ENCODE measurements at regions not wholly inside any gene's neighbourhood (a gene's known extent, or its start where the extent isn't known, plus 50 kb on each side); places are given as distances from the start of the nearest gene placed in this dataset.

GRCh38 chr1:56033321-56034037, 545.9 kb downstream of the PLPP3 start:
- WGBS, 2 donors, result 60 to 71% methylated on average over 3 of the region's 3 CpGs

GRCh38 chr1:56032096-56032676, 547.2 kb downstream of the PLPP3 start:
- DNase-seq (ENCODE audit: low spot score in 2 of 2), result no peak
- TF ChIP-seq POLR2A (IDR thresholded peaks at IDR 0.05) (no peak), CTCF (IDR thresholded peaks at IDR 0.05) (no peak)
- no peak overlapping the region for H3K4me3 ChIP-seq (ENCODE audit: low read depth, poor library complexity, severe bottlenecking)
- WGBS, 2 donors, result 74 to 78% methylated on average over 3 of the region's 3 CpGs
- intact Hi-C loops (cut with DNase I; ENCODE audit: low total_unique reads), result no loop called here

More at GRCh38 chr1:56033321-56034037, 545.9 kb downstream of the PLPP3 start:
- TF ChIP-seq POLR2A (IDR thresholded peaks at IDR 0.05), result no peak
- no peak for TF ChIP-seq CTCF (IDR thresholded peaks at IDR 0.05)
- DNase-seq (ENCODE audit: low spot score in 2 of 2), result no peak
- no peak overlapping the region for H3K4me3 ChIP-seq (ENCODE audit: low read depth, poor library complexity, severe bottlenecking)
- intact Hi-C loops (cut with DNase I; ENCODE audit: low total_unique reads), result no loop called here

- 96% methylated on average over 3 of the region's 3 CpGs for WGBS, 2 donors
- no peak for TF ChIP-seq CTCF (IDR thresholded peaks at IDR 0.05)
- no peak for TF ChIP-seq POLR2A (IDR thresholded peaks at IDR 0.05)
- intact Hi-C loops (cut with DNase I; ENCODE audit: low total_unique reads), result no loop called here
- no peak for DNase-seq (ENCODE audit: low spot score in 2 of 2)
- no peak overlapping the region for H3K4me3 ChIP-seq (ENCODE audit: low read depth, poor library complexity, severe bottlenecking)
Measured at GRCh38 chr1:56031001-56031400, 548.4 kb downstream of the PLPP3 start.

GRCh38 chr1:56029319-56030003, 549.9 kb downstream of the PLPP3 start:
- intact Hi-C loops (cut with DNase I; ENCODE audit: low total_unique reads), result no loop called here
- TF ChIP-seq CTCF (IDR thresholded peaks at IDR 0.05) (no peak), POLR2A (IDR thresholded peaks at IDR 0.05) (no peak)
- H3K4me3 ChIP-seq (ENCODE audit: low read depth, poor library complexity, severe bottlenecking), result no peak overlapping the region
- no peak for DNase-seq (ENCODE audit: low spot score in 2 of 2)
- 76 to 78% methylated on average over 4 of the region's 4 CpGs for WGBS, 2 donors

GRCh38 chr1:56028911-56029310, 550.5 kb downstream of the PLPP3 start:
- TF ChIP-seq POLR2A (IDR thresholded peaks at IDR 0.05), result no peak
- TF ChIP-seq CTCF (IDR thresholded peaks at IDR 0.05), result no peak
- 87 to 92% methylated on average over 1 of the region's 1 CpG for whole genome bisulfite sequencing, 2 donors
- DNase-seq (ENCODE audit: low spot score in 2 of 2), result no peak
- no peak overlapping the region for H3K4me3 ChIP-seq (ENCODE audit: low read depth, poor library complexity, severe bottlenecking)
- intact Hi-C loops (cut with DNase I; ENCODE audit: low total_unique reads), result no loop called here

Data from lower leg skin (tissue), 4 donors.